SK-N-SH (cell line): ENCODE measurements at regions not wholly inside any gene's neighbourhood (a gene's known extent, or its start where the extent isn't known, plus 50 kb on each side); places are given as distances from the start of the nearest gene placed in this dataset.

Experiments used
- EP300 ChIP-seq, 2 experiments: IDR thresholded peaks; 2 replicates each; pipeline versions ENCODE4 v1.4.0 to v1.6.1; 2012; ENCODE audit warnings: borderline replicate concordance in 1 of 2, low read depth in 1 of 2, low read length in 1 of 2
- EZH2phosphoT487 ChIP-seq: fragments of 200-600 bp; sonication (generic); IDR thresholded peaks from 2 replicates; pipeline ENCODE4 v1.6.1; 2017; ENCODE audit warnings: low read depth, mixed run types, mild to moderate bottlenecking, antibody characterized with exemption, moderate library complexity, borderline replicate concordance
- FOXM1 ChIP-seq: IDR thresholded peaks from 2 replicates; pipeline ENCODE4 v1.4.0; 2012; ENCODE audit warnings: low read depth, mild to moderate bottlenecking
- GABPA ChIP-seq: IDR thresholded peaks from 2 replicates; pipeline ENCODE4 v1.4.0; 2012; ENCODE audit warnings: low read depth, mild to moderate bottlenecking
- NFIC ChIP-seq: IDR thresholded peaks from 2 replicates; pipeline ENCODE4 v1.4.0; 2012; ENCODE audit warnings: borderline replicate concordance
- NRF1 ChIP-seq: IDR thresholded peaks from 2 replicates; pipeline ENCODE4 v1.6.1; 2012; ENCODE audit warnings: low read depth, mild to moderate bottlenecking, low read length
- RAD21 ChIP-seq: IDR thresholded peaks from 2 replicates; pipeline ENCODE4 v1.6.1; 2012; ENCODE audit warnings: mild to moderate bottlenecking, low read length
- RXRA ChIP-seq: IDR thresholded peaks from 2 replicates; pipeline ENCODE4 v1.4.0; 2012; ENCODE audit warnings: low read depth, mild to moderate bottlenecking, borderline replicate concordance
- USF1 ChIP-seq: IDR thresholded peaks from 2 replicates; pipeline ENCODE4 v1.4.0; 2012; ENCODE audit warnings: low read depth, borderline replicate concordance
- YY1 ChIP-seq: IDR thresholded peaks from 2 replicates; pipeline ENCODE4 v1.4.0; 2012; ENCODE audit warnings: low read depth, mild to moderate bottlenecking
- TF ChIP-seq, protein P1 (sequence below): fragments of 200-600 bp; sonication (generic); IDR thresholded peaks from 2 replicates; pipeline ENCODE4 v1.6.1; 2017; ENCODE audit warnings: antibody characterized with exemption, mild to moderate bottlenecking, moderate library complexity
- TF ChIP-seq, protein P2 (sequence below): IDR thresholded peaks from 2 replicates; pipeline ENCODE4 v1.4.0; 2012; ENCODE audit warnings: low read depth
- TF ChIP-seq, protein P3 (sequence below): IDR thresholded peaks from 2 replicates; pipeline ENCODE4 v1.6.1; 2012; ENCODE audit warnings: mild to moderate bottlenecking, low read depth, low read length, moderate library complexity

DNA sequence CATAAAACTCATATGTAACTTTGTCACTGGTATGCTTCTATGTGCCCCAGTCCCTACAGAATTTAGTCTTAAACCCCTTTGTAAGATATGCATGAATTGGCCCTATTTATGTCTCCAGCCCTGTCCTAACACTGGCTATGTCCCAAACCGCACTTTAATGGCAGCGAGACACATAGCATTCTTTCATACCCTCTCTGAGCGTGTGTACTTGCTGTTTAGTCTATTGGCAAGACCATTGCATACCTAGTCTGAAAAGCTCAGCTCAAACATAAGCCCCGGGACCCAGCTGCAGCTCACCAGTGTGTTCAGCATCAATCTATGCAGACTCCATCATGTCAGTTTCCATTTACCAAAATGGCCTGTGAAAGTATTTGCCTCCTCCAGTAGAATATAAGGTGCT is 1018.4 kb upstream of the TENM3 start:
- TF ChIP-seq, protein P1, sequence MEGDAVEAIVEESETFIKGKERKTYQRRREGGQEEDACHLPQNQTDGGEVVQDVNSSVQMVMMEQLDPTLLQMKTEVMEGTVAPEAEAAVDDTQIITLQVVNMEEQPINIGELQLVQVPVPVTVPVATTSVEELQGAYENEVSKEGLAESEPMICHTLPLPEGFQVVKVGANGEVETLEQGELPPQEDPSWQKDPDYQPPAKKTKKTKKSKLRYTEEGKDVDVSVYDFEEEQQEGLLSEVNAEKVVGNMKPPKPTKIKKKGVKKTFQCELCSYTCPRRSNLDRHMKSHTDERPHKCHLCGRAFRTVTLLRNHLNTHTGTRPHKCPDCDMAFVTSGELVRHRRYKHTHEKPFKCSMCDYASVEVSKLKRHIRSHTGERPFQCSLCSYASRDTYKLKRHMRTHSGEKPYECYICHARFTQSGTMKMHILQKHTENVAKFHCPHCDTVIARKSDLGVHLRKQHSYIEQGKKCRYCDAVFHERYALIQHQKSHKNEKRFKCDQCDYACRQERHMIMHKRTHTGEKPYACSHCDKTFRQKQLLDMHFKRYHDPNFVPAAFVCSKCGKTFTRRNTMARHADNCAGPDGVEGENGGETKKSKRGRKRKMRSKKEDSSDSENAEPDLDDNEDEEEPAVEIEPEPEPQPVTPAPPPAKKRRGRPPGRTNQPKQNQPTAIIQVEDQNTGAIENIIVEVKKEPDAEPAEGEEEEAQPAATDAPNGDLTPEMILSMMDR: no peak
- TF ChIP-seq RAD21: no peak
- no peak for TF ChIP-seq GABPA
- no peak for TF ChIP-seq YY1
- TF ChIP-seq EZH2phosphoT487: no peak
- TF ChIP-seq NFIC: no peak
- no peak for TF ChIP-seq USF1
- TF ChIP-seq, protein P2, sequence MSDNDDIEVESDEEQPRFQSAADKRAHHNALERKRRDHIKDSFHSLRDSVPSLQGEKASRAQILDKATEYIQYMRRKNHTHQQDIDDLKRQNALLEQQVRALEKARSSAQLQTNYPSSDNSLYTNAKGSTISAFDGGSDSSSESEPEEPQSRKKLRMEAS: no peak
- no peak for TF ChIP-seq NRF1
- no peak for TF ChIP-seq RXRA
- TF ChIP-seq EP300 (IDR thresholded peaks at IDR 0.05; ENCODE audit: borderline replicate concordance in 1 of 2, low read depth in 1 of 2, low read length in 1 of 2): no peak
- TF ChIP-seq, protein P3, sequence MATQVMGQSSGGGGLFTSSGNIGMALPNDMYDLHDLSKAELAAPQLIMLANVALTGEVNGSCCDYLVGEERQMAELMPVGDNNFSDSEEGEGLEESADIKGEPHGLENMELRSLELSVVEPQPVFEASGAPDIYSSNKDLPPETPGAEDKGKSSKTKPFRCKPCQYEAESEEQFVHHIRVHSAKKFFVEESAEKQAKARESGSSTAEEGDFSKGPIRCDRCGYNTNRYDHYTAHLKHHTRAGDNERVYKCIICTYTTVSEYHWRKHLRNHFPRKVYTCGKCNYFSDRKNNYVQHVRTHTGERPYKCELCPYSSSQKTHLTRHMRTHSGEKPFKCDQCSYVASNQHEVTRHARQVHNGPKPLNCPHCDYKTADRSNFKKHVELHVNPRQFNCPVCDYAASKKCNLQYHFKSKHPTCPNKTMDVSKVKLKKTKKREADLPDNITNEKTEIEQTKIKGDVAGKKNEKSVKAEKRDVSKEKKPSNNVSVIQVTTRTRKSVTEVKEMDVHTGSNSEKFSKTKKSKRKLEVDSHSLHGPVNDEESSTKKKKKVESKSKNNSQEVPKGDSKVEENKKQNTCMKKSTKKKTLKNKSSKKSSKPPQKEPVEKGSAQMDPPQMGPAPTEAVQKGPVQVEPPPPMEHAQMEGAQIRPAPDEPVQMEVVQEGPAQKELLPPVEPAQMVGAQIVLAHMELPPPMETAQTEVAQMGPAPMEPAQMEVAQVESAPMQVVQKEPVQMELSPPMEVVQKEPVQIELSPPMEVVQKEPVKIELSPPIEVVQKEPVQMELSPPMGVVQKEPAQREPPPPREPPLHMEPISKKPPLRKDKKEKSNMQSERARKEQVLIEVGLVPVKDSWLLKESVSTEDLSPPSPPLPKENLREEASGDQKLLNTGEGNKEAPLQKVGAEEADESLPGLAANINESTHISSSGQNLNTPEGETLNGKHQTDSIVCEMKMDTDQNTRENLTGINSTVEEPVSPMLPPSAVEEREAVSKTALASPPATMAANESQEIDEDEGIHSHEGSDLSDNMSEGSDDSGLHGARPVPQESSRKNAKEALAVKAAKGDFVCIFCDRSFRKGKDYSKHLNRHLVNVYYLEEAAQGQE: no peak
- TF ChIP-seq FOXM1: no peak
